ENCODE measurements at regions not wholly inside any gene's neighbourhood (a gene's known extent, or its start where the extent isn't known, plus 50 kb on each side); places are given as distances from the start of the nearest gene placed in this dataset.

DNA sequence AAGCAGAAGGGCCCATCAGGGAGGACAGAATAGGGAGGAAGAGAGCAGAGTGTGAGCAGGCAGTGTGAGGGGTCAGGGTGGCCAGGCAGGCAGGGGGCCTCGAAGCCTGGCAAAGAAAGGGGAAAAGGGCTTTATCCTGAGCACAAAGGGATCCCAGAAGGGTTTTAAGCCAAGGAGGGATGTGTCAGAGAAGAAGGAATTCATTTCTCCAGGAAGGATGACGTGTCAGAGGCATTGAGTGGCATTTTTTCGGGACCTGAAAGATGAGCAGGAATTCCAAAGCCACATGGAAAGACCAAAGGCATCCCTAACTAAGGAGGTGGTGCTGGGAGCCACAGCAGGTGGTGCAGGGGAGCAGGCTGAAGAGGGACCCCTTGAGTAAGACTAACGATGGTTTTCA lies 132.1 kb downstream of the DICER1 start:
- intact Hi-C loops (cut with DNase I): no loop called here
- ATAC-seq: no peak

DNA sequence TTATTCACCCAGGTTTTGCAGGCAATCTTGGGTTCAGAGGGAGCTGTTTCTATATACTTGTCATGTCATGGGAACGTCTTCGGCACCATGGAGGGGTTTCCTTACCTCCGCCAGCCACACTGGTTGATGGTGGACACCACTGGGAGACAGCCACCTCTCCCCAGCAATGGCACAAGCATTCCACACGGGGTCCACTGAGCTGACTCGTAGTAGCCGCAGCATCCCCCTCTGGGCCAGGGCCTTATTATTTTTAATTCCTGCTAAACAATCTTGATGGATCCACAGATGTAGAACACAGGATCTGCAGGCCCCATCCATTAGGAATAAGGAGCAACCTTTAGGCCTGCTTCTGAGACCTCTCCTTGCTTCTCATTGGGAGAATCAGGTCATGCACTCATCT lies 132.9 kb downstream of the DICER1 start:
- TF ChIP-seq, protein P1, sequence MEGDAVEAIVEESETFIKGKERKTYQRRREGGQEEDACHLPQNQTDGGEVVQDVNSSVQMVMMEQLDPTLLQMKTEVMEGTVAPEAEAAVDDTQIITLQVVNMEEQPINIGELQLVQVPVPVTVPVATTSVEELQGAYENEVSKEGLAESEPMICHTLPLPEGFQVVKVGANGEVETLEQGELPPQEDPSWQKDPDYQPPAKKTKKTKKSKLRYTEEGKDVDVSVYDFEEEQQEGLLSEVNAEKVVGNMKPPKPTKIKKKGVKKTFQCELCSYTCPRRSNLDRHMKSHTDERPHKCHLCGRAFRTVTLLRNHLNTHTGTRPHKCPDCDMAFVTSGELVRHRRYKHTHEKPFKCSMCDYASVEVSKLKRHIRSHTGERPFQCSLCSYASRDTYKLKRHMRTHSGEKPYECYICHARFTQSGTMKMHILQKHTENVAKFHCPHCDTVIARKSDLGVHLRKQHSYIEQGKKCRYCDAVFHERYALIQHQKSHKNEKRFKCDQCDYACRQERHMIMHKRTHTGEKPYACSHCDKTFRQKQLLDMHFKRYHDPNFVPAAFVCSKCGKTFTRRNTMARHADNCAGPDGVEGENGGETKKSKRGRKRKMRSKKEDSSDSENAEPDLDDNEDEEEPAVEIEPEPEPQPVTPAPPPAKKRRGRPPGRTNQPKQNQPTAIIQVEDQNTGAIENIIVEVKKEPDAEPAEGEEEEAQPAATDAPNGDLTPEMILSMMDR (IDR thresholded peaks at IDR 0.05): no peak
- no peak overlapping the region for H3K27ac ChIP-seq
- DNase-seq (no peak), ATAC-seq (no peak)
- H3K9me3 ChIP-seq: no peaks in the 10 kb centered on the region
- H3K27me3 ChIP-seq: peaks cover 4% of the 10 kb centered on the region
- H3K36me3 ChIP-seq: no peaks in the 10 kb centered on the region
- H3K4me3 ChIP-seq: no peak overlapping the region
- intact Hi-C loops (cut with DNase I): no loop called here
- H3K4me1 ChIP-seq: no peaks in the 10 kb centered on the region

More for the DNA sequence above, 132.1 kb downstream of the DICER1 start:
- Histone ChIP-seq H3K4me1 (no peaks in the 10 kb centered on the region), H3K27me3 (peaks cover 4% of the 10 kb centered on the region), H3K4me3 (no peak overlapping the region), H3K9me3 (no peaks in the 10 kb centered on the region), H3K36me3 (no peaks in the 10 kb centered on the region), H3K27ac (no peak overlapping the region)
- TF ChIP-seq, protein P1 (IDR thresholded peaks at IDR 0.05): no peak
- DNase-seq: no peak

DNA sequence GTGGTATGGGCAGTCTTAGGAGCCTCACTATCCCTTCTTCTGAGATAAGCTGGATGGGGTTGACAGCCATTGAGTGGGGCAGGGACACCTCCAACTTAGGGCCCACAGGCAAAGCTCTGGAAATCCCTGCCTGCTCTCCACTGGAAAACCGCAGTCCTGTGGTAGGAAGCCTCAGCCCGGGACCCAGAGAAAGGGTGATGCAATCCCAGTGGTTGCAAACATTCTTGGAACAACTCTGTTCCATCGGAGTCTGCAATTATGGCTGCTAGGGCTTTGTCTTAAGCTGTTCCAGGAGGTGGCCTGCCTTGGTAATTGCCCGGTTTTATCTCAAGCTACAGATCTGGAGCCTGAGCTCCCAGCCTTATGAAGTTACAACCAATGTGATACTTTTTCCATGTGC lies 133.4 kb downstream of the DICER1 start:
- no peaks in the 10 kb centered on the region for H3K9me3 ChIP-seq
- H3K27ac ChIP-seq: no peak overlapping the region
- DNase-seq: no peak
- peaks cover 2% of the 10 kb centered on the region for H3K4me1 ChIP-seq
- peaks cover 4% of the 10 kb centered on the region for H3K27me3 ChIP-seq
- no peaks in the 10 kb centered on the region for H3K36me3 ChIP-seq
- ATAC-seq: no peak
- intact Hi-C loops (cut with DNase I): no loop called here
- no peak overlapping the region for H3K4me3 ChIP-seq
- TF ChIP-seq, protein P1 (IDR thresholded peaks at IDR 0.05): no peak

DNA sequence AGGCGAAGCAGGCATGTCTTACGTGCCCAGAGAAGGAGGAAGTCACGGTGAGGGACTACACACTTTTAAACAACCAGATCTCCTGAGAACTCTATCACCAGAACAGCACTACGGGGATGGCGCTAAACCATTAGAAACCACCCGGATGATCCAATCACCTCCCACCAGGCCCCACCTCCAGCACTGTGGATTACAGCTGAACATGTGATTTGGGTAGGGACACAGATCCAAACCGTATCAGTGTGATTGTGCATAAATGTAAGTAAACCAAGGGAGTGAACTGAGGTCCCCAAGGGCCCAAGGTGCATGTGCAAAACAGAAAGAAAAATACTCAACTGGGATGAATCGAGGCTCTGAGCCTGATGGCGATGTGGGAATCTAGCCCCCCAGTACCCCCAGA lies 134.2 kb downstream of the DICER1 start:
- Histone ChIP-seq H3K4me1 (peaks cover 7% of the 10 kb centered on the region), H3K27me3 (peaks cover 4% of the 10 kb centered on the region), H3K4me3 (no peak overlapping the region), H3K9me3 (no peaks in the 10 kb centered on the region), H3K27ac (no peak overlapping the region), H3K36me3 (no peaks in the 10 kb centered on the region)
- TF ChIP-seq, protein P1 (IDR thresholded peaks at IDR 0.05): no peak
- intact Hi-C loops (cut with DNase I): no loop called here
- ATAC-seq (no peak), DNase-seq (no peak)

DNA sequence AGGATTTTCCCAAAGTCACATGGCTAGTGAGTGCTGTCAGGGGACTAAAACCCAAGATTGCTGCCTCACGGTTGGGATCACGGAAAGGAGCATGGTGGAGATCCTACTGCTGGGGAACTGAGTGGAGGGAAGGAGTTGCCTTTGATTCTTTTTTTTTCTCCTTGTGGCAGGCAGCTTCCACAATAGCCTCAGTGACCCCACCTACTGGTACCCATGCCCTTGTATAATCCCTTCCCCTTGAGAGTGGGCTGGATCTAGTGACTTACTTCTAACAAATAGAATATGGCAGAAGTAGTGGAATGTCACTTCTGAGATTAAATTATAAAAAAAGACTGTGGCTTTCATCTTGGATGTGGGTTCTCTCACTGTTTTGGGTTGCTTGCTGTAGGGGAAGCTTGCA lies 135.7 kb downstream of the DICER1 start:
- Histone ChIP-seq H3K9me3 (no peaks in the 10 kb centered on the region), H3K27me3 (peaks cover 4% of the 10 kb centered on the region), H3K4me3 (no peak overlapping the region), H3K4me1 (peaks cover 7% of the 10 kb centered on the region), H3K36me3 (no peaks in the 10 kb centered on the region), H3K27ac (no peak overlapping the region)
- ATAC-seq: no peak
- TF ChIP-seq, protein P1 (IDR thresholded peaks at IDR 0.05): no peak
- intact Hi-C loops (cut with DNase I): no loop called here
- no peak for DNase-seq

DNA sequence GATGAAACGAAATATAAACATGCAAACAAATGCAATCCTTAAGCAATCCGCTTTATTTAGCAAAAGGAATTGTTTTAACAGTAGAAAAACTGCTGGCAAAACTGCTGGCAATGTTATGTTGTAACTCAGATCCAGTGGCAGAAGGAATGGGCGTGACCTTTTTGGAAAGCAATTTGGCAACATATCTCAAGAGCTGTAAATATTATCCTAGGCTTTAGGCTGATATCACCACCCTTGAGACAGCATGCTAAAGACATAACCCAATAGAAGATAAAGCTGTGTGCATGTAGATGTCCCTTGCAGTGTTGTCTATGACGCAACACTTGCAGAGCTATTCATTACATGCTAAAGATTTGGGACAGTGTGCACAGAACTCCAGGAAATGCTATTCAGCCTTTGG lies 138.5 kb downstream of the DICER1 start:
- no peak overlapping the region for H3K27ac ChIP-seq
- H3K36me3 ChIP-seq: no peaks in the 10 kb centered on the region

More for the DNA sequence above, 138.5 kb downstream of the DICER1 start:
- TF ChIP-seq, protein P1 (IDR thresholded peaks at IDR 0.05): no peak
- ATAC-seq (no peak), DNase-seq (no peak)
- Histone ChIP-seq H3K27me3 (no peaks in the 10 kb centered on the region), H3K9me3 (no peaks in the 10 kb centered on the region), H3K4me3 (no peak overlapping the region), H3K4me1 (peaks cover 7% of the 10 kb centered on the region)
- intact Hi-C loops (cut with DNase I): no loop called here
